Vagina (tissue), 2 donors: ENCODE measurements at regions not wholly inside any gene's neighbourhood (a gene's known extent, or its start where the extent isn't known, plus 50 kb on each side); places are given as distances from the start of the nearest gene placed in this dataset.
"Not testable (repeated sequence)": the region's sequence is repeated elsewhere in the genome, so short reads cannot be mapped to it uniquely, and the experiment has no call there.

Experiments
- DNase-seq, 2 donors: peaks; one replicate each; pipeline ENCODE4 v3.0.0-alpha.2; 2017; ENCODE audit errors: extremely low spot score in 2 of 2
- H3K27ac ChIP-seq: fragments of 200-600 bp; sonication (generic); one replicate; pipeline ENCODE4 v1.5.1; 2019
- H3K27me3 ChIP-seq: fragments of 200-600 bp; sonication (generic); one replicate; pipeline ENCODE4 v1.5.1; 2019
- H3K36me3 ChIP-seq, 2 donors: fragments of 200-600 bp; sonication (generic); one replicate each; pipeline ENCODE4 v1.5.1; 2017 to 2019
- H3K4me1 ChIP-seq: fragments of 200-600 bp; sonication (generic); one replicate; pipeline ENCODE4 v1.5.1; 2019
- H3K4me3 ChIP-seq, 2 donors: fragments of 200-600 bp; sonication (generic); 1 replicate in 1 of 2; 2 replicates in 1 of 2; pipeline ENCODE4 v1.5.1; 2016 to 2019
- H3K9me3 ChIP-seq: fragments of 200-600 bp; sonication (generic); one replicate; pipeline ENCODE4 v1.5.1; 2019
- POLR2A ChIP-seq, 2 donors: fragments of 450-650 bp; IDR thresholded peaks; one replicate each; pipeline ENCODE4 v1.6.1; 2017; ENCODE audit warnings: antibody characterized with exemption in 2 of 2, mild to moderate bottlenecking in 2 of 2, moderate library complexity in 2 of 2
- POLR2AphosphoS5 ChIP-seq, 2 donors: sonication (generic); formaldehyde crosslinking; IDR thresholded peaks; one replicate each; pipeline ENCODE4 v1.9.0; 2017; ENCODE audit warnings: antibody characterized with exemption in 2 of 2, mild to moderate bottlenecking in 2 of 2, low read depth in 1 of 2; ENCODE audit not compliant: insufficient read depth in 1 of 2
- intact Hi-C: fragments of 100-400 bp; cut with DNase I; formaldehyde crosslinking; loops from one replicate; pipeline ENCODE4 v1.15.1; 2023
- TF ChIP-seq, protein P1 (sequence below), 3 experiments: fragments of 450-650 bp in 2 of 3; fragments of 200-600 bp in 1 of 3; sonication (generic) in 1 of 3; IDR thresholded peaks; one replicate each; pipeline ENCODE4 v1.5.1; 2017 to 2019; ENCODE audit warnings: antibody characterized with exemption in 3 of 3, mild to moderate bottlenecking in 2 of 3, moderate library complexity in 2 of 3

DNA sequence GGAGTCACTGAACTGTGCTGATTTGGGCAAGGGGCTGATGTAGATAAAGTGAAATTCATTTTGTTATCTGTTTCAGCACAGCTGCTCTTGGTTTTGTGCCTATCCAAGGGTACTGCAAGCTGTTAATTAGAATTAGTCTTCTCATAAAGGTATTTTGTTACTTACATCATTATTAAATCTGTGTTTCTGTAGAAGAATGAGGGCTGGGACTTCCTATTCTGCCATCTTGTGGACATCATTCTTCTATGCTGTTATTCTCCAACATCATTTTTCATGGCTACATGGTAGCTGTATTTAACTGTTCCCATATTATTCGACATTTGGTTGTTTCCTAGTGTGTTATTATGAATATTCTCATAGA is 76.2 kb upstream of the CCDC71L start:
- no peak for TF ChIP-seq POLR2AphosphoS5 (IDR thresholded peaks at IDR 0.05; ENCODE audit: insufficient read depth in 1 of 2, low read depth in 1 of 2)
- TF ChIP-seq, protein P1, sequence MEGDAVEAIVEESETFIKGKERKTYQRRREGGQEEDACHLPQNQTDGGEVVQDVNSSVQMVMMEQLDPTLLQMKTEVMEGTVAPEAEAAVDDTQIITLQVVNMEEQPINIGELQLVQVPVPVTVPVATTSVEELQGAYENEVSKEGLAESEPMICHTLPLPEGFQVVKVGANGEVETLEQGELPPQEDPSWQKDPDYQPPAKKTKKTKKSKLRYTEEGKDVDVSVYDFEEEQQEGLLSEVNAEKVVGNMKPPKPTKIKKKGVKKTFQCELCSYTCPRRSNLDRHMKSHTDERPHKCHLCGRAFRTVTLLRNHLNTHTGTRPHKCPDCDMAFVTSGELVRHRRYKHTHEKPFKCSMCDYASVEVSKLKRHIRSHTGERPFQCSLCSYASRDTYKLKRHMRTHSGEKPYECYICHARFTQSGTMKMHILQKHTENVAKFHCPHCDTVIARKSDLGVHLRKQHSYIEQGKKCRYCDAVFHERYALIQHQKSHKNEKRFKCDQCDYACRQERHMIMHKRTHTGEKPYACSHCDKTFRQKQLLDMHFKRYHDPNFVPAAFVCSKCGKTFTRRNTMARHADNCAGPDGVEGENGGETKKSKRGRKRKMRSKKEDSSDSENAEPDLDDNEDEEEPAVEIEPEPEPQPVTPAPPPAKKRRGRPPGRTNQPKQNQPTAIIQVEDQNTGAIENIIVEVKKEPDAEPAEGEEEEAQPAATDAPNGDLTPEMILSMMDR (IDR thresholded peaks at IDR 0.05) = no peak
- TF ChIP-seq POLR2A (IDR thresholded peaks at IDR 0.05) = no peak
- Histone ChIP-seq H3K4me1 (peaks cover 3% of the 10 kb centered on the region), H3K27me3 (no peaks in the 10 kb centered on the region), H3K4me3 (no peak overlapping the region), H3K27ac (no peak overlapping the region), H3K9me3 (no peaks in the 10 kb centered on the region), H3K36me3 (no peaks in the 10 kb centered on the region)
- DNase-seq = no peak
- intact Hi-C loops = loop anchor here (10.0 kb wide), 2 partner anchors 192 to 562 kb away; no protein-coding TSS in a partner anchor

DNA sequence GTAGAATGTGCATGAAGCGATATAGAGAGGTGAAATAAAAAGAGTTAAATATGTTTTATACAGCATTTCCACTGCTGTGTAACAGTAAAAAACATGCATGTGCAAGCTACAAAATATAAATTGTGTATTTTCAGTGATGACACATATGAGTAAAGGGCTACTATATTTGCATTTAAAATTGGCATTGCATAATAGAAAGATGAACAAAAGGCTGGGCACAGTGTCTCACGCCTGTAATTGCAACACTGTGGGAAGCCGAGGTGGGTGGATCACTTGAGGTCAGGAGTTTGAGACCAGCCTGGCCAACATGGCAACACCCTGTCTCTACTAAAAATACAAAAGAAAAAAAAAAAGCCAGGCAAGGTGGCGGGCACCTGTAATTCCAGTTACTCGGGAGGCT is 79.8 kb upstream of the CCDC71L start:
- Histone ChIP-seq H3K36me3 (no peaks in the 10 kb centered on the region), H3K4me1 (no peaks in the 10 kb centered on the region), H3K4me3 (no peak overlapping the region), H3K27me3 (no peaks in the 10 kb centered on the region), H3K27ac (no peak overlapping the region), H3K9me3 (no peaks in the 10 kb centered on the region)
- intact Hi-C loops = no loop called here
- DNase-seq = no peak
- TF ChIP-seq, protein P1 (IDR thresholded peaks at IDR 0.05) = no peak
- TF ChIP-seq POLR2A (IDR thresholded peaks at IDR 0.05) (no peak), POLR2AphosphoS5 (IDR thresholded peaks at IDR 0.05; ENCODE audit: insufficient read depth in 1 of 2, low read depth in 1 of 2) (no peak)

DNA sequence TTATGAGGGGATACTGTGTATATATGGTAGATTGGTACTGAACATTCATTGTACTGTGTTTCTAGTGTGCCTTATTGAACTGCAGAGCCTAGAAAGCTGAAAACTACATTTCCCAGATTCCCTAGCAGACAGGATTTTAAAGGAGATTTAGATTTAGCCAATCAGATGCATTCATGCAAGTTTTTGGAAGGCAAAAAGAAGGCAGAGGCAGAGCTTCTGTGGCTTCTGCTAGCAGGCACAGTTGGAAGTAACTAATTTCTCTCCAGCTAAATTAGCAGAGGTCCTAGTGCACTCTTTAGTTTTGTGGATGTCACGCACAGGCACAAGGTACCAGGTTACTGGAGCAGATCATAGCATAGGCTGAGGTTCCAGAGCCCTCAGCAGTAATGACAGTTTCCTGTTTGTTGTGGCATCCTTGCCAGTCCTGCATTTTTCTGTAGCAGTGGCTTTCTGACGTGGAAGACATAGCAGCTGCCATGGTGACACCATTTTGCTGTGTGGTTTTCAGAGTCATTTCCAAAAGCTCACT is 83.7 kb upstream of the CCDC71L start:
- Histone ChIP-seq H3K27me3 (no peaks in the 10 kb centered on the region), H3K4me3 (no peak overlapping the region), H3K4me1 (no peaks in the 10 kb centered on the region), H3K27ac (no peak overlapping the region), H3K9me3 (no peaks in the 10 kb centered on the region), H3K36me3 (no peaks in the 10 kb centered on the region)
- DNase-seq = no peak
- TF ChIP-seq POLR2AphosphoS5 (IDR thresholded peaks at IDR 0.05; ENCODE audit: insufficient read depth in 1 of 2, low read depth in 1 of 2) (no peak), POLR2A (IDR thresholded peaks at IDR 0.05) (no peak)
- TF ChIP-seq, protein P1 (IDR thresholded peaks at IDR 0.05) = no peak
- intact Hi-C loops = no loop called here

DNA sequence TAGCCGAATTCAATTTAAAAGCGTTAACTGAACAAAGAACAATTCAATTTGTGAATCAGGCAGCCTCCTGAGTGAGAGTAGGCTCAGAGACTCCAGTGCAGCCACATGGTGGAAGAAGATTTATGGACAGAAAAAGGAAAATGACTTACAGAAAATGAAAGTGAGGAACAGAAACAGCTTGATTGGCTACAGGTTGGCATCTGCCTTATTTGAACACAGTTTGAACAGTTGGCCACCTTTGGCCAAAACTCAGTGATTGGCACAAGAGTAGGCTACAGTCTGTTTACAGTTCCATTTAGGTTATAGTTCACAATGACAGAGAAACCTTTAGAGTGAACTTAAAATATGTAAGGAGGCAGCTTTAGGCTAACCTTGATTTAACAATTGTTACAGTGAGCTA is 86.3 kb upstream of the CCDC71L start:
- DNase-seq, H3K9me3 ChIP-seq, H3K4me1 ChIP-seq, H3K27ac ChIP-seq, H3K4me3 ChIP-seq, H3K36me3 ChIP-seq, H3K27me3 ChIP-seq, intact Hi-C loops: not testable (repeated sequence)

DNA sequence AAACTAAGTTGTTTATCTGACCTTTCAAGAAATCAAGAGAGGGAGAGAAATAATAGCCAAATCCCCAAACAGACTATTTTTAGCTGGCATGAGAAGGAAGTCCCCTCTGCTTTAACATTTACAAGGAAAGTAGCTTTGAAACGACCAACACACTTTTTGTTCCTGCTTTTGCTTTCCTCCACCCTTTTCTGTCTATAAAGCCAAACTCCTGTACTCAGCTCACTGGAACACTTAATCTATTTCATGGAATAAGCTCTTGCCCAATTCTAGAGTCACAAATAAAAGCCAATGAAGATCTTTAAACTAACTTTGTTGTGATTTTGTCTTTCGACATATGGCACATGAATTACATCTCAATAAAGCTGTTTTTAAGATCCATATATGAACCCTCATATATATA is 86.8 kb upstream of the CCDC71L start:
- no peak for TF ChIP-seq POLR2A (IDR thresholded peaks at IDR 0.05)
- H3K27ac ChIP-seq = no peak overlapping the region
- H3K4me3 ChIP-seq = no peak overlapping the region

DNA sequence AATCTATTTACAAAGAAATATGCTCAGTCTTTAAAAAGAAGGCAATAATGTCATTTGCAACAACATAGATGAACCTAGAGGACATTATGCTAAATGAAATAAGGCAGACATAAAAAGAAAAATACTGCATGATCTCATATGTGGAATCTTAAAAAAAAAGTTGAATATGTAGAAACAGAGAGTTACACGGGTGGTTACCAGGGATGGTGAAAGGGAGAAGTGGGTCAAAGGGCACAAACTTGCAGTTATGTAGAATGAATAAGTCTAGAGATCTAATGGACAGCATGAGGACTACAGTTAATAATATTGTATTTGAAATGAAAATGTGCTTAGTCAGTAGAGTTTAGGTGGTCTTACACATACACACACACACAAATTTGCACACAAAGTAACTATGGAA is 88.2 kb upstream of the CCDC71L start:
- H3K4me1 ChIP-seq = no peaks in the 10 kb centered on the region
- intact Hi-C loops = no loop called here
- no peak overlapping the region for H3K27ac ChIP-seq
- H3K27me3 ChIP-seq = no peaks in the 10 kb centered on the region
- H3K36me3 ChIP-seq = no peaks in the 10 kb centered on the region
- H3K4me3 ChIP-seq = no peak overlapping the region
- H3K9me3 ChIP-seq = no peaks in the 10 kb centered on the region
- no peak for TF ChIP-seq POLR2A (IDR thresholded peaks at IDR 0.05)
- DNase-seq = no peak

More for the DNA sequence above, 86.8 kb upstream of the CCDC71L start:
- intact Hi-C loops = no loop called here
- no peaks in the 10 kb centered on the region for H3K36me3 ChIP-seq
- H3K27me3 ChIP-seq = no peaks in the 10 kb centered on the region
- no peaks in the 10 kb centered on the region for H3K4me1 ChIP-seq
- no peak for DNase-seq
- H3K9me3 ChIP-seq = no peaks in the 10 kb centered on the region

DNA sequence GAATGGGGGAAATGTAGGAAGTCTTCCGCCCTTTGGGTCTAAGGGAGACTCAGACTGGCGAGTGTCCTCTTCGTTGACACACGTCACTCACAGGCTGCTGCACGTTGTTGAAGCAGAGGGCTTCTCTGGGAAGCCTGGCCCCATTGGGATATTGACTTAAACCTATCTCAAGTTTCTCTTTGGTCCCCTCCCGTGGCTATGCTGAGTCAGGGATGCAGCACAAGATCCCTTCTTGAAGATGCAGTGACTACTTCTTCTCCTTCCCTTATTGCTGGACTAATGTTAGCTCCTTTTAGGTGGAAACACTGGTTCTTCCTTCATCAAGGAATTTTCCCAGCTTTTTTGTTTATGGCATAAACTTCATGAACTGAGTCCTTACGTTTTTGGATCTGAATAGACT is 89.8 kb upstream of the CCDC71L start:
- no peaks in the 10 kb centered on the region for H3K27me3 ChIP-seq

More for the DNA sequence above, 89.8 kb upstream of the CCDC71L start:
- intact Hi-C loops = no loop called here
- Histone ChIP-seq H3K9me3 (no peaks in the 10 kb centered on the region), H3K4me1 (no peaks in the 10 kb centered on the region), H3K36me3 (no peaks in the 10 kb centered on the region), H3K27ac (no peak overlapping the region), H3K4me3 (no peak overlapping the region)
- no peak for DNase-seq
- TF ChIP-seq, protein P1 (IDR thresholded peaks at IDR 0.05) = no peak
- TF ChIP-seq POLR2AphosphoS5 (IDR thresholded peaks at IDR 0.05; ENCODE audit: insufficient read depth in 1 of 2, low read depth in 1 of 2) (no peak), POLR2A (IDR thresholded peaks at IDR 0.05) (no peak)
